ENCODE measurements at regions not wholly inside any gene's neighbourhood (a gene's known extent, or its start where the extent isn't known, plus 50 kb on each side); places are given as distances from the start of the nearest gene placed in this dataset.

DNA sequence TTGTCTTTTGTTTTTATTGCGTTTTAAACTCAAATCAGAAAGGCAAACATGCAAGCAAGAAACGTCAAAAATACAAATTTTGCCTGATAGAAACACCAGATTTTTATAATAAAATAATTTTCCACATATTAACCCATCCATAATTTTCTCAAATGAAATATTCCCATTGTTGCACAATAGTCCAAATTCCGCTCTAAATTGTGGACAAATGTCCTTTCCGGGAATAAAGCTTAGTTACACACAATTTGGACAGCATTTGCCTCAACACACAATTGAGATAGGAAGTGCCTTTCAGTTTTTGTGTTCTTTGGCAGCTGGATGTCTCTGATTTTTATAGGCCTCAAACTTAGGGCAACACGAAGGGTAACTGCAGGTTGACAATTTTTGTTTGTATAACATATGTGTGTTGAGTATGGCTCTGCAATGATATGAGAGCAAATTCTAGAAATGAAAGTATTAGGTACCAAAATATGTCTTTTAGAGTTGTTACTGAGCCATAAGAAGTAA is 105.8 kb downstream of the DIO2 start:
- H3K36me3 Mint-ChIP-seq (ENCODE audit: insufficient read depth, unreplicated experiment), result no peaks in the 10 kb centered on the region
- DNase-seq, result no peak
- POLR2A ChIA-PET, result no interaction called here
- BruUV-seq (replicated peaks), result no TSS peak
- no peaks in the 10 kb centered on the region for H3K27me3 ChIP-seq (replicated peaks; ENCODE audit: control insufficient read depth, insufficient read depth, low read length)
- no peak overlapping the region for H3K4me3 Mint-ChIP-seq (ENCODE audit: unreplicated experiment)
- H3K4me3 ChIP-seq (ENCODE audit: low read depth, low read length), result no peak overlapping the region
- TF ChIP-seq, protein P1, sequence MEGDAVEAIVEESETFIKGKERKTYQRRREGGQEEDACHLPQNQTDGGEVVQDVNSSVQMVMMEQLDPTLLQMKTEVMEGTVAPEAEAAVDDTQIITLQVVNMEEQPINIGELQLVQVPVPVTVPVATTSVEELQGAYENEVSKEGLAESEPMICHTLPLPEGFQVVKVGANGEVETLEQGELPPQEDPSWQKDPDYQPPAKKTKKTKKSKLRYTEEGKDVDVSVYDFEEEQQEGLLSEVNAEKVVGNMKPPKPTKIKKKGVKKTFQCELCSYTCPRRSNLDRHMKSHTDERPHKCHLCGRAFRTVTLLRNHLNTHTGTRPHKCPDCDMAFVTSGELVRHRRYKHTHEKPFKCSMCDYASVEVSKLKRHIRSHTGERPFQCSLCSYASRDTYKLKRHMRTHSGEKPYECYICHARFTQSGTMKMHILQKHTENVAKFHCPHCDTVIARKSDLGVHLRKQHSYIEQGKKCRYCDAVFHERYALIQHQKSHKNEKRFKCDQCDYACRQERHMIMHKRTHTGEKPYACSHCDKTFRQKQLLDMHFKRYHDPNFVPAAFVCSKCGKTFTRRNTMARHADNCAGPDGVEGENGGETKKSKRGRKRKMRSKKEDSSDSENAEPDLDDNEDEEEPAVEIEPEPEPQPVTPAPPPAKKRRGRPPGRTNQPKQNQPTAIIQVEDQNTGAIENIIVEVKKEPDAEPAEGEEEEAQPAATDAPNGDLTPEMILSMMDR (IDR thresholded peaks at IDR 0.05; ENCODE audit: insufficient read depth in 1 of 2, low read depth in 1 of 2, low read length in 1 of 2, severe bottlenecking in 1 of 2, unreplicated experiment in 1 of 2), result no peak
- intact Hi-C loops (cut with micrococcal nuclease; ENCODE audit: unreplicated experiment), result no loop called here
- no peak overlapping the region for H3K27ac Mint-ChIP-seq (ENCODE audit: unreplicated experiment)
- H3K36me3 ChIP-seq (ENCODE audit: control insufficient read depth, insufficient read depth, low read length), result no peaks in the 10 kb centered on the region
- no peaks in the 10 kb centered on the region for H3K27me3 Mint-ChIP-seq (ENCODE audit: insufficient read depth, unreplicated experiment)
- CTCF ChIA-PET, result no interaction called here
- no peaks in the 10 kb centered on the region; the same call in 1 of the 2 replicates for H3K4me1 ChIP-seq
- no peaks in the 10 kb centered on the region for H3K9me3 Mint-ChIP-seq (ENCODE audit: unreplicated experiment)
- no peaks in the 10 kb centered on the region for H3K4me1 Mint-ChIP-seq (ENCODE audit: low read depth, unreplicated experiment)
- H3K9me3 ChIP-seq, result no peaks in the 10 kb centered on the region

DNA sequence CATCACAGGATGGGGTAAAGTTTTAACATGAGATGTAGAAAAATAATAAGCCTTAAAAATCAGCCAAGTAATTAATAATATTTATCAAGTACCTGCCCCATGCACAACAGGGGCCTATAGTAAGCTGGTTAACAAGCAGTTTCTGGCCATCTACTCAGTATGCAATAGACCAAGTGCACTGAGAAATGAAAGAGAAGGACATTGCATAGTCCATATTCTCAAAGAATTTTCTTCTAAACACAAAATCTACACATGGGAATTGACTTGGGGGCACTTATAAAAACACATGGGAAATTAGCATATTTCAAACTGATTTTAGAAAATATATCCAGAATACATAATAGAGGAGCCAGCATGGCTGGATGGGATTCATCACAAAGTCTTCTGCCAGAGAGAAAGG is 109.5 kb downstream of the DIO2 start:
- TF ChIP-seq, protein P1 (IDR thresholded peaks at IDR 0.05; ENCODE audit: insufficient read depth in 1 of 2, low read depth in 1 of 2, low read length in 1 of 2, severe bottlenecking in 1 of 2, unreplicated experiment in 1 of 2), result no peak
- Mint-ChIP-seq H3K9me3 (ENCODE audit: unreplicated experiment) (no peaks in the 10 kb centered on the region), H3K4me3 (ENCODE audit: unreplicated experiment) (no peak overlapping the region), H3K36me3 (ENCODE audit: insufficient read depth, unreplicated experiment) (no peaks in the 10 kb centered on the region), H3K4me1 (ENCODE audit: low read depth, unreplicated experiment) (no peaks in the 10 kb centered on the region), H3K27ac (ENCODE audit: unreplicated experiment) (no peak overlapping the region), H3K27me3 (ENCODE audit: insufficient read depth, unreplicated experiment) (no peaks in the 10 kb centered on the region)
- Histone ChIP-seq H3K36me3 (ENCODE audit: control insufficient read depth, insufficient read depth, low read length) (no peaks in the 10 kb centered on the region), H3K4me1 (no peaks in the 10 kb centered on the region), H3K9me3 (no peaks in the 10 kb centered on the region), H3K27me3 (replicated peaks; ENCODE audit: control insufficient read depth, insufficient read depth, low read length) (no peaks in the 10 kb centered on the region), H3K4me3 (ENCODE audit: low read depth, low read length) (no peak overlapping the region)
- no TSS peak for BruUV-seq (replicated peaks)
- ChIA-PET CTCF (no interaction called here), POLR2A (no interaction called here)
- no peak for DNase-seq
- intact Hi-C loops (cut with micrococcal nuclease; ENCODE audit: unreplicated experiment), result no loop called here

DNA sequence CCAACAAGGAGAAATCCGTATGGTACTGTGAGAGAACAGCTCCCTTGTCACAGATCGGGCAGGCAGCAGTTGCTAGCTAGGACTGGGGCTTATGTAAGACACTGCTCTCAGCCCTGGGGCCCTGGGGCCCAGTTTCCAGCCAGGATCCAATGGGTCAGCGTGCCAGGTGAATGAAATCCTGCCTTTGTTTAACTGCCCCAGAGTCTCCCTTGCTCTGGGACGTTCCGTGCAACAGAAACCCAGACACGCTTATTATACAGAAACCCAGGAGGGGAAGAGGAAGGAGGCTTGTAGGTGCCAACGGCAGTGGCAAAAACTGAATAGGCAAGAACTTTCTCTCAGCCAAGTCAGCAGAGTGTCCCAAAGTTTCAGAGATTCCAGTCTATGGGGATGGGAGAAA is 110.6 kb downstream of the DIO2 start:
- intact Hi-C loops (cut with micrococcal nuclease; ENCODE audit: unreplicated experiment), result no loop called here

More for the DNA sequence above, 110.6 kb downstream of the DIO2 start:
- H3K27me3 ChIP-seq (replicated peaks; ENCODE audit: control insufficient read depth, insufficient read depth, low read length), result no peaks in the 10 kb centered on the region
- POLR2A ChIA-PET, result no interaction called here
- no peak overlapping the region for H3K4me3 ChIP-seq (ENCODE audit: low read depth, low read length)
- Mint-ChIP-seq H3K36me3 (ENCODE audit: insufficient read depth, unreplicated experiment) (no peaks in the 10 kb centered on the region), H3K9me3 (ENCODE audit: unreplicated experiment) (no peaks in the 10 kb centered on the region), H3K27ac (ENCODE audit: unreplicated experiment) (no peak overlapping the region), H3K27me3 (ENCODE audit: insufficient read depth, unreplicated experiment) (no peaks in the 10 kb centered on the region), H3K4me1 (ENCODE audit: low read depth, unreplicated experiment) (no peaks in the 10 kb centered on the region), H3K4me3 (ENCODE audit: unreplicated experiment) (no peak overlapping the region)
- CTCF ChIA-PET, result no interaction called here
- no peaks in the 10 kb centered on the region for H3K4me1 ChIP-seq
- TF ChIP-seq, protein P1 (IDR thresholded peaks at IDR 0.05; ENCODE audit: insufficient read depth in 1 of 2, low read depth in 1 of 2, low read length in 1 of 2, severe bottlenecking in 1 of 2, unreplicated experiment in 1 of 2), result no peak
- H3K9me3 ChIP-seq, result no peaks in the 10 kb centered on the region; the same call in 1 of the 2 replicates
- DNase-seq, result no peak
- no peaks in the 10 kb centered on the region for H3K36me3 ChIP-seq (ENCODE audit: control insufficient read depth, insufficient read depth, low read length)
- BruUV-seq (replicated peaks), result no TSS peak

Measured in Caco-2 (cell line).